ENCODE measurements at regions not wholly inside any gene's neighbourhood (a gene's known extent, or its start where the extent isn't known, plus 50 kb on each side); places are given as distances from the start of the nearest gene placed in this dataset.
A peak's percentile ranks its signal among the peaks of the same experiment; 100 is the strongest.

- Mint-ChIP-seq H3K4me3 (no peak overlapping the region), H3K27me3 (no peaks in the 10 kb centered on the region), H3K27ac (no peak overlapping the region), H3K36me3 (no peaks in the 10 kb centered on the region), H3K4me1 (no peaks in the 10 kb centered on the region), H3K9me3 (peaks cover 2% of the 10 kb centered on the region)
- DNase-seq = no peak
- CTCF ChIA-PET = no interaction called here
Measured at GRCh38 chr5:109484597-109484996, 74.8 kb upstream of the PJA2 start.

GRCh38 chr5:109483395-109483971 is 73.7 kb upstream of the PJA2 start:
- no peaks in the 10 kb centered on the region for H3K27me3 Mint-ChIP-seq
- H3K36me3 Mint-ChIP-seq = no peaks in the 10 kb centered on the region
- peaks cover 2% of the 10 kb centered on the region for H3K9me3 Mint-ChIP-seq
- H3K4me1 Mint-ChIP-seq = no peaks in the 10 kb centered on the region
- H3K27ac Mint-ChIP-seq = no peak overlapping the region
- CTCF ChIA-PET = interaction anchor here (1.7 kb wide), 1 partner anchor 841 kb away, joined by 4 read pairs; no protein-coding TSS in a partner anchor
- DNase-seq = no peak
- H3K4me3 Mint-ChIP-seq = no peak overlapping the region

- CTCF ChIA-PET = interaction anchor here (1.7 kb wide), 1 partner anchor 841 kb away, joined by 4 read pairs; no protein-coding TSS in a partner anchor
- H3K4me3 Mint-ChIP-seq = no peak overlapping the region
- no peaks in the 10 kb centered on the region for H3K4me1 Mint-ChIP-seq
- H3K27me3 Mint-ChIP-seq = no peaks in the 10 kb centered on the region
- no peaks in the 10 kb centered on the region for H3K9me3 Mint-ChIP-seq
- H3K36me3 Mint-ChIP-seq = no peaks in the 10 kb centered on the region
- H3K27ac Mint-ChIP-seq = no peak overlapping the region
- no peak for DNase-seq
Measured at GRCh38 chr5:109482748-109483147, 73.0 kb upstream of the PJA2 start.

- Mint-ChIP-seq H3K27ac (no peak overlapping the region), H3K36me3 (no peaks in the 10 kb centered on the region), H3K27me3 (peaks cover 6% of the 10 kb centered on the region), H3K4me1 (no peaks in the 10 kb centered on the region), H3K4me3 (no peak overlapping the region), H3K9me3 (no peaks in the 10 kb centered on the region)
- DNase-seq = no peak
- CTCF ChIA-PET = interaction anchor here (0.6 to 1.9 kb wide), 6 partner anchors 13 to 837 kb away, joined by 3 to 6 read pairs (median 4); no protein-coding TSS in a partner anchor
Measured at GRCh38 chr5:109479260-109479860, 69.6 kb upstream of the PJA2 start.

GRCh38 chr5:109478830-109479229 is 69.1 kb upstream of the PJA2 start:
- peaks cover 6% of the 10 kb centered on the region for H3K27me3 Mint-ChIP-seq
- H3K4me1 Mint-ChIP-seq = no peaks in the 10 kb centered on the region
- no peak for DNase-seq
- H3K36me3 Mint-ChIP-seq = no peaks in the 10 kb centered on the region
- H3K9me3 Mint-ChIP-seq = no peaks in the 10 kb centered on the region
- H3K27ac Mint-ChIP-seq = no peak overlapping the region
- CTCF ChIA-PET = interaction anchor here (1.2 to 1.9 kb wide), 4 partner anchors 14 to 837 kb away, joined by 4 to 6 read pairs (median 4); no protein-coding TSS in a partner anchor
- no peak overlapping the region for H3K4me3 Mint-ChIP-seq

- Mint-ChIP-seq H3K4me1 (no peaks in the 10 kb centered on the region), H3K36me3 (no peaks in the 10 kb centered on the region), H3K27ac (no peak overlapping the region), H3K9me3 (no peaks in the 10 kb centered on the region), H3K27me3 (peaks cover 10% of the 10 kb centered on the region), H3K4me3 (no peak overlapping the region)
- no peak for DNase-seq
- CTCF ChIA-PET = interaction anchor here (0.7 kb wide), 1 partner anchor 20 kb away, joined by 3 read pairs; no protein-coding TSS in a partner anchor
Measured at GRCh38 chr5:109476292-109476691, 66.5 kb upstream of the PJA2 start.

GRCh38 chr5:109469896-109470662 is 60.3 kb upstream of the PJA2 start:
- no peak for DNase-seq
- peaks cover 15% of the 10 kb centered on the region for H3K27me3 Mint-ChIP-seq
- H3K36me3 Mint-ChIP-seq = no peaks in the 10 kb centered on the region
- no peak overlapping the region for H3K4me3 Mint-ChIP-seq
- no peaks in the 10 kb centered on the region for H3K4me1 Mint-ChIP-seq
- CTCF ChIA-PET = no interaction called here
- no peak overlapping the region for H3K27ac Mint-ChIP-seq
- H3K9me3 Mint-ChIP-seq = no peaks in the 10 kb centered on the region

GRCh38 chr5:109468737-109469420 is 59.1 kb upstream of the PJA2 start:
- CTCF ChIA-PET = interaction anchor here (0.9 kb wide), 1 partner anchor 549 kb away, joined by 3 read pairs; no protein-coding TSS in a partner anchor
- Mint-ChIP-seq H3K27ac (no peak overlapping the region), H3K9me3 (no peaks in the 10 kb centered on the region), H3K4me3 (no peak overlapping the region), H3K4me1 (no peaks in the 10 kb centered on the region), H3K27me3 (peaks cover 12% of the 10 kb centered on the region), H3K36me3 (no peaks in the 10 kb centered on the region)
- peak; percentile 80 for DNase-seq

GRCh38 chr5:109468288-109468676 is 58.5 kb upstream of the PJA2 start:
- DNase-seq = no peak
- peaks cover 12% of the 10 kb centered on the region for H3K27me3 Mint-ChIP-seq
- H3K27ac Mint-ChIP-seq = no peak overlapping the region
- H3K9me3 Mint-ChIP-seq = no peaks in the 10 kb centered on the region
- no peaks in the 10 kb centered on the region for H3K4me1 Mint-ChIP-seq
- H3K36me3 Mint-ChIP-seq = no peaks in the 10 kb centered on the region
- CTCF ChIA-PET = no interaction called here
- H3K4me3 Mint-ChIP-seq = no peak overlapping the region

GRCh38 chr5:109467058-109467457 is 57.3 kb upstream of the PJA2 start:
- no peaks in the 10 kb centered on the region for H3K9me3 Mint-ChIP-seq
- CTCF ChIA-PET = interaction anchor here (1.0 kb wide), 1 partner anchor 12 kb away, joined by 3 read pairs; no protein-coding TSS in a partner anchor
- no peaks in the 10 kb centered on the region for H3K4me1 Mint-ChIP-seq

More at GRCh38 chr5:109467058-109467457, 57.3 kb upstream of the PJA2 start:
- Mint-ChIP-seq H3K36me3 (no peaks in the 10 kb centered on the region), H3K4me3 (no peak overlapping the region), H3K27me3 (peaks cover 8% of the 10 kb centered on the region), H3K27ac (no peak overlapping the region)
- DNase-seq = no peak

Data from activated naive CD4-positive, alpha-beta T cell treated with anti-CD3 and anti-CD28 coated beads, Interleukin-2, amount 10 ng/mL, durations not matched to agents 7 days and 5 days (primary cell).